ENCODE measurements at regions not wholly inside any gene's neighbourhood (a gene's known extent, or its start where the extent isn't known, plus 50 kb on each side); places are given as distances from the start of the nearest gene placed in this dataset.

DNA sequence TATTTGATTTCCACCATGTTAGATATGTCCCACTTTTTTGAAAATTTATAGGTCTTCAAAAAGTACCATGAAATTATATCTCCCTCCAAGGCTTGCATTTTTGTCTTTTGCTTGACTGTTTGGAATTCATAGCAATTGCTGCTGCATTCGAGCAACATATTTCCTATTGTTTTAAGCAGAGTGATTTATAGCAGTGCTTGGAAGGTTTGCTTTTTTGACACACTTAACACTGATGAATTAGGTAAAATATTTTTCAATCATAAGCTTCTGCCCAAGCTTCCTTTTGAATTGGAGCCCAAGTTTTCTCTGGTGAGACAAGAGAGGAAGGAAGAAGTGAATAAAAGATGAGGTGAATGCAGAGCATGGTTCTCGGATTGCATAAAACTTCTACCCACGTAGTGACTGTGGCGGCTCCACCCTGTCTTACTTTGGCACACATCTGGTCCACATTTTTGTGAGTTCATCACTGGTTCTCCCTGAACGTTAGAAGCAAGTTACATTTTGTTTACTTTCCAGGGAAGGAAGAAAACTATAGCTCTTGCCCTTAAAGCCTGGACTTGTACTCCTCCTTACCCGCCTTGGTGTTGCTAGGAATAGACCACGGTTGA, 667.0 kb downstream of the TSN start:
- H3K27ac ChIP-seq = no peak overlapping the region
- TF ChIP-seq, protein P1, sequence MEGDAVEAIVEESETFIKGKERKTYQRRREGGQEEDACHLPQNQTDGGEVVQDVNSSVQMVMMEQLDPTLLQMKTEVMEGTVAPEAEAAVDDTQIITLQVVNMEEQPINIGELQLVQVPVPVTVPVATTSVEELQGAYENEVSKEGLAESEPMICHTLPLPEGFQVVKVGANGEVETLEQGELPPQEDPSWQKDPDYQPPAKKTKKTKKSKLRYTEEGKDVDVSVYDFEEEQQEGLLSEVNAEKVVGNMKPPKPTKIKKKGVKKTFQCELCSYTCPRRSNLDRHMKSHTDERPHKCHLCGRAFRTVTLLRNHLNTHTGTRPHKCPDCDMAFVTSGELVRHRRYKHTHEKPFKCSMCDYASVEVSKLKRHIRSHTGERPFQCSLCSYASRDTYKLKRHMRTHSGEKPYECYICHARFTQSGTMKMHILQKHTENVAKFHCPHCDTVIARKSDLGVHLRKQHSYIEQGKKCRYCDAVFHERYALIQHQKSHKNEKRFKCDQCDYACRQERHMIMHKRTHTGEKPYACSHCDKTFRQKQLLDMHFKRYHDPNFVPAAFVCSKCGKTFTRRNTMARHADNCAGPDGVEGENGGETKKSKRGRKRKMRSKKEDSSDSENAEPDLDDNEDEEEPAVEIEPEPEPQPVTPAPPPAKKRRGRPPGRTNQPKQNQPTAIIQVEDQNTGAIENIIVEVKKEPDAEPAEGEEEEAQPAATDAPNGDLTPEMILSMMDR (conservative IDR thresholded peaks at IDR 0.05) = no peak

DNA sequence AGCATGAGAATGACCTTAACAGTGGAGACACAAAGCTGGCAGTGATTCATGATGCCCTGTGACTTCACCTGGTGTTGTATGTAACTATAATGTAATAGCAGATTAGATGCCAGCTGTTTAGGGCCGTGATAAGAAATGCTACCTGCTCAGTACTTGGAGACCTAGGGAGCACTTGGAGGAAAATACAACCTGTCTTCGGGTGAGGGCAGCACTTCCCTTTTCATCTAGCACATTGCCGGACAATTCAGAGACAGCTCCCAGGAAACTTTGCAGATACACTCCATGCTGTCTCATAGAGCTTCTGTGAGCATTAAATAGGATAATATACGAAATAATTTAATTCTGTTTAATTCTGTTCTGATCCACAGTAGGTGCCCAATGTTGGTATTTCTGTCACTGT, 668.5 kb downstream of the TSN start:
- TF ChIP-seq, protein P1 (conservative IDR thresholded peaks at IDR 0.05) = no peak

DNA sequence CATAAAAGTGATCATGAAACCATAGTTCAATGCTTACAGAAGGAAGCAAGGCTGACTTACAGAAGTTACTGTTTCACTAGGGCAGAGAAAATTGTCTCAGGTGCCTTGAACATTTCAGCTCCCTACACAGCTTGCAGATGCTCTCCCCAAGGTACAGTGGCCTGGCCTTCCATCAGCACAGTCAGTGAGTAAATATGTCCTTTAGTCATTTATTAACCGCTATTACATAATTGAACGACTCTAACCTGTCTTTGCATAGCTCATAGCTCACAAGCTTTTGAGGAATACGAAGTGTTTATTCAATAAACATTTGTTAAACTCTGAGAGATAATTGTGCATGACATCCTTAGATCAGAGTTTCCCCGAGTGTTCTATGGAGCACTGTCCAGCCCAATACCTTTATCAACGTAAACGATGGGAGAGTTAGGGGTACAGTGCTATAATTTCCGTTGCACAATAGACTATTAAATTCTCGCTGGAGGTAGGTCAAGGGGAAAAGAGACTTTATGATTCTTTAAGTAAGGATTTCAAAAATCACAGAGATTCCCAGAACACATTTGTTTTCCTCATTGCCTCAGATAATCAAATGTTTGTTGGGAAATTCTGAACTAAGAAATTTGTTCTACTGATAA, 677.8 kb downstream of the TSN start:
- TF ChIP-seq, protein P1 (conservative IDR thresholded peaks at IDR 0.05) = no peak
- peak overlapping the region; percentile 51 for H3K27ac ChIP-seq

More for the DNA sequence above, 668.5 kb downstream of the TSN start:
- no peak overlapping the region for H3K27ac ChIP-seq

DNA sequence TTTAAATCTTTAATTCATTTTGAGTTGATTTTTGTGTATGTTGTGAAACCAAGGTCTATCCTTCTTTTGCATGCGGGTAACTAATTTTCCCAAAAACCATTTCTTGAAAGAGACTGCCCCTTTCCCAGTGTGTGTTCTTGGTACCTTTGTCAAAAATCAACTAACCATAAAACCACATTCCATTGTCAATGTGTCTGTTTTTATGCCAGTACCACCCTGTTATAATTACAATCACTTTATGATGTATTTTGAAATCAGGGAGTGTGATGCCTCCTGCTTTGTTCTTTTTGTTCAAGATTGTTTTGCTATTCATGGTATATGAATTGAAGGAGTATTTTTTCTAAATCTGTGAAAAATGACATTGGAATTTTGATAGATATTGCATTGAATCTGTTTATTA, 689.6 kb downstream of the TSN start:
- TF ChIP-seq, protein P1 (conservative IDR thresholded peaks at IDR 0.05) = no peak

DNA sequence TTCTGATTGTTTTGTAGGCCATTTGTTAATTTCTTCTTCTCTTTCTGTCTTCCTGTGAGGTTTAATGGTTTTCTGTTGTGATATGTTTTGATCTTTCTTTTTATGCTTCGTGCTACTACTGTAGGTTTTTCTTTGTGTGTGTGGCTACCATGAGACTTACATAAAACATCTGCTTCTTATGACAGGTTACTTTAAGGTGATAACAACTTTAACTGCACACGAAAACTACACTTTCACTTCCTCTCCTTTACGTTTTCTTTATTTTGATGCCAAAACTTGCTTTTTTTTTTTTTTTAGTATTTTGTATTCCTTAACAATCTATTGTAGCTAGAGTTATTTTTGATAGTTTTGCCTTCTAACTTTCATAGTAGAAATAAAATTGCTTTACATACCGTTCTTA, 691.3 kb downstream of the TSN start:
- H3K27ac ChIP-seq = no peak overlapping the region
- TF ChIP-seq, protein P1 (conservative IDR thresholded peaks at IDR 0.05) = no peak

More for the DNA sequence above, 689.6 kb downstream of the TSN start:
- H3K27ac ChIP-seq = no peak overlapping the region

DNA sequence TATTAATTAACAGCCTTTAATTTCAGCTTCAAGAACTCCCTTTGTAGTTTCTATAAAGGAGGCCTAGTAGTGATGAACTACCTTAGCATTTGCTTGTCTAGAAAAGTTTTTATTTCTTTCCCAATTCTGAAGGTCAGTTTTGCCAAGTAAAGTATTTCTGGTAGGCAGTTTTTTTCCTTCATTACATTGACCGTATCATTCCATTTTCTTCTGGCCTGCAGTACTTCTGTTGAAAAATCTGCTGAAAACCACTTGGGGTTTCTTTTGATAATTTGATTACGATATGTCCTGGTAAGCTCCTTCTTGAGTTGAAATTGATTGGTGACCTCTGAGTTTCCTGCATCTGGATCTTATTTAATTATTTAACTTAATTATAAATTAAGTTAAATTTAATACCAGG, 691.8 kb downstream of the TSN start:
- TF ChIP-seq, protein P1 (conservative IDR thresholded peaks at IDR 0.05) = no peak
- no peak overlapping the region for H3K27ac ChIP-seq

DNA sequence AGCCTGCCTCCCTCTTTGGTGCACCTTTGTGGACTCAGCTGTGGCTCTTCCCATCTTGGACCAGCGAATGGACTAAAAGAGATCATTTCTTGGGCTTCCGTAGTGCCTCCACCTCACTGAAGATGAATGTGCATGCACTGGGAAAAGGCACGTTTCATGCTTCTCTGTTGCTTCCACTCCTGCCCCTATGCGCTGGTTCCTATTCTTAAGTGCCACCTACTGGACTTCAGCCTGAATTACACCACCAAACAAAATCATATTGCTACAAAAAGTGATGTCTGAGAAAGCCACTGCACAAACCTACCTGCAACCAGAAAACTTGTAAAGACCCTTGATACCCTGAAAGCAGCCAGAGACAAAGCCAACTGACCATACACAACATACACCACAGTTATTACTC, 695.6 kb downstream of the TSN start:
- H3K27ac ChIP-seq = no peak overlapping the region
- TF ChIP-seq, protein P1 (conservative IDR thresholded peaks at IDR 0.05) = peak; percentile 72

Measured in VCaP (cell line).